ENCODE measurements at regions not wholly inside any gene's neighbourhood (a gene's known extent, or its start where the extent isn't known, plus 50 kb on each side); places are given as distances from the start of the nearest gene placed in this dataset.

GRCh38 chr2:234869969-234870368, 81.8 kb upstream of the SH3BP4 start:
- TF ChIP-seq CTCF (IDR thresholded peaks at IDR 0.05) (no peak), POLR2A (IDR thresholded peaks at IDR 0.05) (no peak)

All from heart left ventricle (tissue), 13 donors.